LNCaP clone FGC (cell line): ENCODE measurements at regions not wholly inside any gene's neighbourhood (a gene's known extent, or its start where the extent isn't known, plus 50 kb on each side); places are given as distances from the start of the nearest gene placed in this dataset.

Experiments
- DNase-seq: peaks from one replicate; pipeline ENCODE4 v3.0.0-alpha.2; 2011; ENCODE audit warnings: low read depth
- H3K4me3 ChIP-seq: 2 replicates; pipeline ENCODE4 v1.5.1; 2011; ENCODE audit warnings: mild to moderate bottlenecking, low read depth, low read length, control low read depth
- TF ChIP-seq, protein P1 (sequence below): IDR thresholded peaks from 2 replicates; pipeline ENCODE4 v1.5.1; 2012; ENCODE audit warnings: mild to moderate bottlenecking; ENCODE audit not compliant: control insufficient read depth, insufficient read depth; ENCODE audit errors: extremely low read depth

DNA sequence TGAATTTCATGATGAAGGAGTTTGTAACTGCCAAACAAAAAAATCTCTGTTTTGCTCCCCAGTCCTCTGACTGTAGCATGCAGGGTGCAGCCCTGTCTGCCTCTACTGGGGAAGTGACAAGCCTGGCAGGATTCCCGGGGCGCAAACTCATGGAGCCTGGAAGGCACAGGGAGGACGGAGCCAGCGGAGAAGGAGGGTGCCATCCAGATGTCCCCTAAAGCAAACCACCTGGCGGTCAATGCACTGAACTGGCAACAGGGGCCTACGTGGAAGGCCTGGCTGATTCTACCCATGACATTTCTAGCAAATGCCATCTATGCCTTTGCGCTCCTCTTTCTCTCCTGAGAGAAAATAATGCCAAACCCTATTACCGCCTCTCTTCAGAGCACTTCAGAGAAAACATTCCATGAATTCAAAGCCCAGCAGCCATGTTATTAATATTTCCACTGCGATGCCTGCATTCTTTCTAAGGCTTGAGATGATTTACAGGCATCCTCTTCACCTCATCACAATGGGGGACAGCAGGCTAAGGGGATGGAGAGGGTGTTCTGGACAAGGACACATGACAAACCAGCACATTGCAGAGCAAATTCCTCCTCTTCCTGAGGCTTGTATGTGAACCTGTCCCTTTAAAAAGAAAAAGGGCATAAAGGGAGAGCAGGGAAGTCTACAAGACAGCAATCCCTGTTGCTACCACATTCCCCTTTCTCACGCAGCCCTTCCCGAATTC lies 329.3 kb upstream of the NOCT start:
- H3K4me3 ChIP-seq, result no peak overlapping the region
- TF ChIP-seq, protein P1, sequence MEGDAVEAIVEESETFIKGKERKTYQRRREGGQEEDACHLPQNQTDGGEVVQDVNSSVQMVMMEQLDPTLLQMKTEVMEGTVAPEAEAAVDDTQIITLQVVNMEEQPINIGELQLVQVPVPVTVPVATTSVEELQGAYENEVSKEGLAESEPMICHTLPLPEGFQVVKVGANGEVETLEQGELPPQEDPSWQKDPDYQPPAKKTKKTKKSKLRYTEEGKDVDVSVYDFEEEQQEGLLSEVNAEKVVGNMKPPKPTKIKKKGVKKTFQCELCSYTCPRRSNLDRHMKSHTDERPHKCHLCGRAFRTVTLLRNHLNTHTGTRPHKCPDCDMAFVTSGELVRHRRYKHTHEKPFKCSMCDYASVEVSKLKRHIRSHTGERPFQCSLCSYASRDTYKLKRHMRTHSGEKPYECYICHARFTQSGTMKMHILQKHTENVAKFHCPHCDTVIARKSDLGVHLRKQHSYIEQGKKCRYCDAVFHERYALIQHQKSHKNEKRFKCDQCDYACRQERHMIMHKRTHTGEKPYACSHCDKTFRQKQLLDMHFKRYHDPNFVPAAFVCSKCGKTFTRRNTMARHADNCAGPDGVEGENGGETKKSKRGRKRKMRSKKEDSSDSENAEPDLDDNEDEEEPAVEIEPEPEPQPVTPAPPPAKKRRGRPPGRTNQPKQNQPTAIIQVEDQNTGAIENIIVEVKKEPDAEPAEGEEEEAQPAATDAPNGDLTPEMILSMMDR, result no peak
- DNase-seq, result no peak

DNA sequence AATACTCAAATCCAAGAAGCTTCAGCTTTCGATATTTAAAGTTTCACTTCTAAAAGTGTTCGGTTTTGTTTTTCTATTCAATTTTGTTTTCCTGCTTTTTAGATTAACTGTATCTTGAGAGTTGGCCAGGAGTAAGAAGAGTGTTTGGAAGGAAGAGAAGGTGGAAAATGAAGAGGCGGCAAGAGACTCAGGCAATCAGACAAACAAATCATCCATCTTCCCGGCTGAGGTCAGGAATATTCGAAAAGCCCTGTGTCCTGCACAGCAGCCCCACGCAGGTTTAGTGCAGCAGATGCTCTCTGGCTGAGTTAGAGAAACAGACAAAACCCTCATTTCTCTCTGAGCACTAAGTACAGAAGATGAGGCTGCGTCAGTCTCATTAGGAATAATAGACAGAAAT lies 330.3 kb upstream of the NOCT start:
- TF ChIP-seq, protein P1, result no peak
- no peak overlapping the region for H3K4me3 ChIP-seq
- no peak for DNase-seq

DNA sequence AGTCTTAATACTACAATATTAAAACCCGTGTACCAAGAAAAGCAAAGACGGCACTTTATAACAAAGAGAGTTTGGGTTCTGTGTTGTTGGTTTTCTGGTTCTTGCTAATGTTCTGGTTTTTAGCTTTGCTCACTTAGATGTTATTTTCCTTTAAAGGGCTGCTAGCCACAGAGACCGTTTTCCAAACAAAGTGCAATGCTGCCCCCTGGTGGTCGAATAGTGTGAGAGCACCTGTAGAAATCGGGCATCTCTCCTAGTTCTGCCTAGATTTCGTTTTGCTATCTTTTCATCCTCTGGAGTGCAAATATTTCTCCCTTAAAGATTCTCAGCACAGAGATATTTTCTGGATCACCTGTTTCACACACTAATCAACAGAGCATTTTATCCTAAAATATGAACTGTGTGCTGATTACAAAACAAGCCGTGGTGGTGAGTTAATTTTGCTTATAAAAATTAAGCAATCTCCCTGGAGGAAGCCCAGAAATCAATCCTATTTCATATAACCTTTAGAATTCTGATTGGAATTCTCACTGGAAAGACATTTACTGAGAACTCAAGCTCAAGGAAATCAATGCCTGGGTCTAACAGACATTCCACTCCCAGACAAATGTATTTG lies 334.5 kb upstream of the NOCT start:
- peak; percentile 30 for DNase-seq
- H3K4me3 ChIP-seq, result no peak overlapping the region
- TF ChIP-seq, protein P1, result peak; percentile 85

DNA sequence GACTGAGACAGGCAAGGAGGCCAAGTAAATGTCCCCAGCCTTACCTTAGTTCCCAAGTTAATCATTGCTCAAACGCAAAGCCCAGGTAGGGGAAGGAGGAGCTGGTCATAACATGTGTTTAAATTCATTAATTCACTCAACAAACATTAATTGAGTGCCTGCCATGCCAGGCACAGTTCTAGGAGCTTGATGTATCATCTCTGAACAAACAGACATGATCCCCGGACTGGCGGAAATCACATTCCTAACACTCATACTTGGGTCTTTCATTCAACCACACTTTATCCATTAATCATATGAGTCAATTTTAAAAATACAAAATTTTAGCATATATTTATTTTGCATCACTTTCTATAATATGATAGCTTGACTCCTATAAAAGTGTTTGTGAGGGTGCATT lies 335.3 kb upstream of the NOCT start:
- H3K4me3 ChIP-seq, result no peak overlapping the region
- no peak for DNase-seq
- TF ChIP-seq, protein P1, result no peak

DNA sequence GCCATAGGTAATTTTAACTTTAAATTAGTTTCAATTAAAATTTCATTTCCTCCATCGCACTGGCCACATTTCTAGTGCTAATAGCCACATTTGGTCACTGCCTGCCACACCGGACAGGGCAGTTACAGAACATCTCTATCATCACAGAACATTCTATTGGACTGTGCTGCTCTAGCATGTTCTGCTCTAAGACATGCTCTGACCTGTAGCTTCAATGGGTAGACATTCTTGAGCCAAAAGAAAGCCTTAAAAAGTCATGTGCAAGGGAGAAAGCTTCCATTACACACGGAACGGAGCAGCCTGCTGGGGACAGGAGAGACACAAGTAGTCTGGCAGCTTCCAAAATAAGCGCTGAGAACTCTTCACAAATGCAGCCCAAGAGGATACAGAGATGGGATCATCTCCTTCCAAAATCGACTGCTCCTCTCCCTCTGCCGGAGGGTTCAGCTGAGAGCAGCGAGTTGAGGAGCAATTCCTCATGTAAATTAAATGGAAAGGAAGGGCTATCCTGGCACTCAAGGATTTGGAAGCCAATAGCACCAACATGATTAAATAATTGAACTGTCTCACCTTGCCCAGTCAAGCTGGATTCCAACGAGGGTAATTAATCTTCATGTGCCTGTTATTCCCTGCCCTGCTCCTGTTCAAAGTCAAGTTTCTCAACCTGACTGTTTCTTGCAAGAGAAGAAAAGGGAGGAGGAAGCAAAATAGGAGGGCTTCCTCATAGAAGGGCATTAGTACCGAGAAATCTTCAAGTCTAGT lies 336.4 kb upstream of the NOCT start:
- DNase-seq, result no peak
- TF ChIP-seq, protein P1, result no peak

DNA sequence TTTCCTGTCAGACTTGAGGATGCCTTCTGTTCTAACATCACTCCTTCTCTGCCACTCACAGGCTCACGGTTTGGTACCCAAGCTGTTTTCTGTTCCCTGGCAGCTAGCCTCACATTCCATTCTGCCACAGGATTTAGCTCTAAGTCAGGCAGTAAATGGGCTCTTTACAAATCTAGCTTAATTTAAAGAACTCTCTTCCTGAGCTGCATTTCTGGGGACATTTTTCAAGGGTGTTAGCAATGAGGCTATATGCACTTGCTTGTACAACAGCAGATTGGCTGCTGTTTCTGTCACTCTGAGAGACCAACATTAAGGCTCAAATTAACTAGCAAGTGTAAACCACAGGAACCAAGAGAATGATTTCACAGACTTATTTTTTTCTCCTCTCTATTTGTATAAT lies 337.8 kb upstream of the NOCT start:
- no peak for DNase-seq
- TF ChIP-seq, protein P1, result no peak
- no peak overlapping the region for H3K4me3 ChIP-seq

More for the DNA sequence above, 336.4 kb upstream of the NOCT start:
- no peak overlapping the region for H3K4me3 ChIP-seq
